ENCODE measurements at regions not wholly inside any gene's neighbourhood (a gene's known extent, or its start where the extent isn't known, plus 50 kb on each side); places are given as distances from the start of the nearest gene placed in this dataset.

GRCh38 chr6:814378-815347 lies 121.7 kb upstream of the EXOC2 start:
- TF ChIP-seq CTCF (IDR thresholded peaks at IDR 0.05): no peak

- TF ChIP-seq CTCF (IDR thresholded peaks at IDR 0.05): no peak
These were observed 118.9 kb upstream of the EXOC2 start for GRCh38 chr6:811831-812230.

GRCh38 chr6:811191-811590 lies 118.3 kb upstream of the EXOC2 start:
- no peak for TF ChIP-seq CTCF (IDR thresholded peaks at IDR 0.05)

- TF ChIP-seq CTCF (IDR thresholded peaks at IDR 0.05): no peak
These were observed 111.8 kb upstream of the EXOC2 start for GRCh38 chr6:804771-805170.

GRCh38 chr6:804317-804716 lies 111.4 kb upstream of the EXOC2 start:
- no peak for TF ChIP-seq CTCF (IDR thresholded peaks at IDR 0.05)

- no peak for TF ChIP-seq CTCF (IDR thresholded peaks at IDR 0.05)
These were observed 110.4 kb upstream of the EXOC2 start for GRCh38 chr6:803191-803977.

GRCh38 chr6:802701-803100 lies 109.8 kb upstream of the EXOC2 start:
- no peak for TF ChIP-seq CTCF (IDR thresholded peaks at IDR 0.05)
